ENCODE measurements at regions not wholly inside any gene's neighbourhood (a gene's known extent, or its start where the extent isn't known, plus 50 kb on each side); places are given as distances from the start of the nearest gene placed in this dataset.
A peak's percentile ranks its signal among the peaks of the same experiment; 100 is the strongest.

DNA sequence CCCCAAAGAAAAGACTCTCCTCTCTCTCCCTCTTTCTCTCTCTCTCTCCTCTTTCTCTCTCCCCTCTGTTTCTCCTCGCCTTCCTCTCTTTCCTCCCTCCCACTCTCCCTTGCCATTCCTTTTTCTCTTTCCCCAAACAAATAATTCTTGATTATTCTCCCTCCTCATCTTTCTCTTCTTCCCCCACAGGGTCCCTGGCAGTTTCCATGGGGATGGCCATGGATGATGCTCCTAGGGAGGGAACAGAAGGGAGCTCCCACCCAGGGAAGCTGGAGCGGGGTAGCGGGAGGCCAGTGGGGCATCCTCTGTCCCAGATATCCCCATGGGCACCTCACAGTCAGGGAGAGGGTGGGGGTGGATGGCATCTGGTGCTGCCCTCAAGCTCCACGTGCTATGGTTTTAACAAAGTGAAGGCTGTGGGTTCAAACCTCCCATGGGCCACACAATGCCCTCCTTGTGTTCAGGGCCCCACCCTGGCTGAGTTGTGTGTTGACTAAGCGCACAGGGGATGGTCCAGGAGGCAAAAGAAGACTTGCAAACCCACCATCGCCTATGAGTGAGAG, 266.4 kb downstream of the BUD13 start:
- H3K36me3 Mint-ChIP-seq (ENCODE audit: low read depth): no peaks in the 10 kb centered on the region

DNA sequence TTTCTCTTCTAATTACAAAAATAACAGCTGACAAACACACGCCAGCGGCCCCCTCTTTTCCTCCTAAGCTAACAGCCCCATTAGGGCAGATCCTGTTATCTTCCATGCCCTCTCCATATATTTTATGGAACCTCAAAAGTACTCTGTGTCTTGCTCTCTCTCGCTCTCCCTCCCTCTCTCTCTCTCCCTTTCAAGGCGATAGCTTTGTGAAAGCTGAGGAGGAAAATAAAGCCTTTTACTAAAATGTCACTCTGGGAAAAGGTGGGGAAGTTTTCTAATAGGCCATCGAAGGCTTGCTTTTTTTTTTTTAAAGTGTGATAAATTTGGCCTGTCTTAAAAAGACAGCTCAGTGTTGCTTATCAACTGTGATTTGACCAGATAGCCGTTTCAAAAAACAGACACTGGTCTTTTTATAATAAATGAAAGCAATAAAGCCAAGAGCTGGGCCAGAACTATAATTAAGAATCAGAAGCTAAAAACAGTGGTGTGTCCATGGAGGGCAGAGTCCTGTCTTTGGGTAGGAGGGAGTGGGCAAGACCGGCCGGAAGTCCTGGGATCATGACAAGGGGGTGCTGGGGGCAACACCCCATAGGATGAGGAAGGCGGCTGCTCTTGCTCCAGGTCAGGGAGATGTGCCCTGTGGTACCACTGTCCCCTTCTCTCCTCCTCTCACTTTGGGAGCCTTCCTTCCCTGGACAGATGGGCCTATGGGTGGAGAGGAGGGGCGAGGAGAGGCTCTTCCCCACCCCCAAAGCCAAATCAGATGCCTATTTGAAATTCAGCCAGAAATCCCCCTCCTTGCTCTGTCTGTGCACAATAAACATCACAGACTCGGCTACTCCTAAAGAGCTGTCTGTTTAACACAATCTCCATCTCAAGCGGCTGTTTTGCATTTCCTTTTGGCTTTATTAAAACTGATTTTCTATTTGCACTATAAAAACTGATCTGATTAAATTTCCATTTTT, 267.2 kb downstream of the BUD13 start:
- no peaks in the 10 kb centered on the region for H3K36me3 Mint-ChIP-seq (ENCODE audit: low read depth)
- TF ChIP-seq, protein P1, sequence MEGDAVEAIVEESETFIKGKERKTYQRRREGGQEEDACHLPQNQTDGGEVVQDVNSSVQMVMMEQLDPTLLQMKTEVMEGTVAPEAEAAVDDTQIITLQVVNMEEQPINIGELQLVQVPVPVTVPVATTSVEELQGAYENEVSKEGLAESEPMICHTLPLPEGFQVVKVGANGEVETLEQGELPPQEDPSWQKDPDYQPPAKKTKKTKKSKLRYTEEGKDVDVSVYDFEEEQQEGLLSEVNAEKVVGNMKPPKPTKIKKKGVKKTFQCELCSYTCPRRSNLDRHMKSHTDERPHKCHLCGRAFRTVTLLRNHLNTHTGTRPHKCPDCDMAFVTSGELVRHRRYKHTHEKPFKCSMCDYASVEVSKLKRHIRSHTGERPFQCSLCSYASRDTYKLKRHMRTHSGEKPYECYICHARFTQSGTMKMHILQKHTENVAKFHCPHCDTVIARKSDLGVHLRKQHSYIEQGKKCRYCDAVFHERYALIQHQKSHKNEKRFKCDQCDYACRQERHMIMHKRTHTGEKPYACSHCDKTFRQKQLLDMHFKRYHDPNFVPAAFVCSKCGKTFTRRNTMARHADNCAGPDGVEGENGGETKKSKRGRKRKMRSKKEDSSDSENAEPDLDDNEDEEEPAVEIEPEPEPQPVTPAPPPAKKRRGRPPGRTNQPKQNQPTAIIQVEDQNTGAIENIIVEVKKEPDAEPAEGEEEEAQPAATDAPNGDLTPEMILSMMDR (IDR thresholded peaks at IDR 0.05; ENCODE audit: unreplicated experiment in 3 of 3): no peak
- peaks cover 32% of the 10 kb centered on the region for H3K27me3 Mint-ChIP-seq (ENCODE audit: low read depth)
- peak overlapping the region in 1 of 3 experiments; percentile 29 for H3K4me3 Mint-ChIP-seq
- H3K9me3 Mint-ChIP-seq: no peaks in the 10 kb centered on the region
- H3K27ac Mint-ChIP-seq: peak overlapping the region; percentile 0 to 78 (median 77)
- H3K4me1 Mint-ChIP-seq: peaks cover 70% of the 10 kb centered on the region

More for the DNA sequence above, 266.4 kb downstream of the BUD13 start:
- peaks cover 66% of the 10 kb centered on the region for H3K4me1 Mint-ChIP-seq
- H3K27me3 Mint-ChIP-seq (ENCODE audit: low read depth): peaks cover 25% of the 10 kb centered on the region
- no peaks in the 10 kb centered on the region for H3K9me3 Mint-ChIP-seq
- TF ChIP-seq, protein P1 (IDR thresholded peaks at IDR 0.05; ENCODE audit: unreplicated experiment in 3 of 3): no peak
- H3K27ac Mint-ChIP-seq: peak overlapping the region in 2 of 3 experiments; percentile 61 to 77
- H3K4me3 Mint-ChIP-seq: peak overlapping the region in 1 of 3 experiments; percentile 29

DNA sequence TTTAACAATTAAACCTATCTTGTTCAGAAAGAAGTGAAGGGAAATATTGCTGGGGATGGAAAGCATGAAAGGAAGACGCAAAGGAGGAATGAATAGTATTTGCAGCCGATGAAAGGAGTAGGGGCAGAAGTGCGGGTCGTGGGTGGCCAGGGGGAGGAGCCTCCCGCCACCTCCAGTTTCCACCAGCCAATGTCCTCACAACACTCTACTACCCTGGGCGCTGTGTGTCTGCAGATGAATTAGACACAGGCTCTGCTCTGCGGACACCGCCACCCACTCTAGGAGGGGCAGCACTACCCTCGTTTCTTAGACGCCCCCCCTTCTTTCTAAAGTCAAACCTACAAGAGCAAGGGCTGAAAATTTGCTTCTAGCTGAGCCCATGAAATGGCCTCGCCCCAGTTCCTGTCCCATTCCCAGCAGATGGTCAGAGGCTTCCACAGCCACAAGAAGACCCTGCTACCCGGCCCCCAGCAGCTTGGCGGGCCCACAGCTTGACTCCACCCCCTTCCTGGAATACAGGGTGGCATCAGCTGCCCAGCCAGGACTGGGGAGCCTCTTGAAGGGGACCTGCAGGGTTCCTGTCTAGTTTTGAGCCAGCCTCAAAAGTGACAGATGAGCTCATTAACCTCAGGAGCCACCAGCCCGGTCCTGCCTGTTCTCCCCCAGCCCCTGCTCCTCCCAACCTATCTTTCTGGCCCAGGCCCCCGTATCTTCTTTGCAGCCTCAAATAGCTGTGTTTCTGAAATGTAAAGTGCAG, 268.1 kb downstream of the BUD13 start:
- Mint-ChIP-seq H3K27me3 (ENCODE audit: low read depth) (peaks cover 39% of the 10 kb centered on the region), H3K27ac (peak overlapping the region; percentile 0 to 78 (median 77)), H3K36me3 (ENCODE audit: low read depth) (no peaks in the 10 kb centered on the region), H3K9me3 (no peaks in the 10 kb centered on the region), H3K4me1 (peaks cover 70% of the 10 kb centered on the region), H3K4me3 (no peak overlapping the region)
- TF ChIP-seq, protein P1 (IDR thresholded peaks at IDR 0.05; ENCODE audit: unreplicated experiment in 3 of 3): no peak

DNA sequence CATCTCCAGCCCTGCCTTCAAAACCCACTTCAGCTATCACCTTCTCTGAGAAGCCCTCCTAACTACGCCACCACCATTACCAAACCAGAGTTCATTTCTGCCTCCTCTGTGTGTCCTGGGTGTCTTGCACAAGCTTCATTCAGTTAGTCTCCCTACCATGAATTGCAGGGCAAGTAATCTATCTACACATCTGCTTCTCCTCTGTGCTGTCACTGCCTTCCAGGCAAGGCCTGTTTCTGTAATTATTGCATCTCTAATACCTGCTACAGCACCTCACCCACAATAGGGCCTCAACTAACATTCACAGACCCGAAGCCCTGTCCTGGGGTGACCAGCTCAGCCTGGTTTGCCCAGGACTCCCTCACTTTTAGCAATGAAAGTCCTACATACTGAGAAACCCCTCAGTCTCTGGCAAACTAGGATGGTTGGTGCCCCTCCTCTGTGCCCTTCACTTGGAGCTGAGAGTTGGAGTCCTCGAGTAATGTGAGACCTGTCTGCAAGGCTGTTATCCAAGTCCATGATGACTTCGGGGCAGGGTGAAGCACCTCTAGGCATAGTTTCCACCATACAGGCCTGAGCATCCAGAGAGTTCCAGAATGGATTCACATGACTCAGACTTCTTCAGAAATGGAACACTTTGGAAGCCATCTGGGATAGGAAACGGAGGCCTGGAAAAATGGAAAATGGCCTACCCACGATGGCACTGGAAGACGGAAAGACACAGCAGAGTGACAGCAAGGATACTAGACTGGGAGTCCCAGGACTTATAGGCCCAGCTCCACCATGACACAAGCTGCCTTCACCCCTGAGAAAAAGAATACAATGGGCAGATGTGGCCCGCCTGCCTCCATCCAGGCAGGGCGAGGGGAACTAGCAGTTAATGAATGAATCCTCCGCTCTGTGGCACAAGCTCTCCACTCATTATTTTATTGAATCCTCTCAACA, 269.3 kb downstream of the BUD13 start:
- TF ChIP-seq, protein P1 (IDR thresholded peaks at IDR 0.05; ENCODE audit: unreplicated experiment in 3 of 3): no peak
- peaks cover 45% of the 10 kb centered on the region for H3K27me3 Mint-ChIP-seq (ENCODE audit: low read depth)
- H3K36me3 Mint-ChIP-seq (ENCODE audit: low read depth): no peaks in the 10 kb centered on the region

DNA sequence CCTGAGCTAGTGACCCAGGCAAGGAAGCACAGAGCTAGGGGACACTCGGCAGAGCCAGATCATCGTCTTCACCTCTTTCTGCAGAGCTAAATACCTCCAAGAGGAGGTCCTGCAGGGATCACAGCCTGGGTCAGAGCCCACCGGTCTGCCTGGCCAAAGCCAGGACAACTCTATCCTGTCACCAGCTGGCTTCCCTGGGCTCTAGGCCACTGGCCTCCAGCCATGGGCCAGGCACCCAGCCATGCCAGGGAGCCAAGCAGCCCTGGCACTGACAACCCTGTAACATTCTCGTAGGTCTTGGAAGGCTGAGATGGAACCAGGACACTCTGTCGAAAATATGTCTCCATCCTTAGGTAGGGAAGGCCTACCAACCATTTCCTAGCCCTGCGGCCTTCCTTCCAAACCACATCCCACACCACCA, 270.1 kb downstream of the BUD13 start:
- TF ChIP-seq, protein P1 (IDR thresholded peaks at IDR 0.05; ENCODE audit: unreplicated experiment in 3 of 3): no peak
- Mint-ChIP-seq H3K27ac (peak overlapping the region in 2 of 3 experiments; percentile 19 to 50), H3K4me1 (peaks cover 60% of the 10 kb centered on the region), H3K9me3 (no peaks in the 10 kb centered on the region), H3K27me3 (ENCODE audit: low read depth) (peaks cover 45% of the 10 kb centered on the region), H3K36me3 (ENCODE audit: low read depth) (no peaks in the 10 kb centered on the region), H3K4me3 (no peak overlapping the region)

More for the DNA sequence above, 269.3 kb downstream of the BUD13 start:
- H3K4me3 Mint-ChIP-seq: no peak overlapping the region
- H3K9me3 Mint-ChIP-seq: no peaks in the 10 kb centered on the region
- H3K4me1 Mint-ChIP-seq: peaks cover 62% of the 10 kb centered on the region
- H3K27ac Mint-ChIP-seq: peak overlapping the region in 2 of 3 experiments; percentile 50 to 63
